SU-DHL-6 (cell line): ENCODE measurements at regions not wholly inside any gene's neighbourhood (a gene's known extent, or its start where the extent isn't known, plus 50 kb on each side); places are given as distances from the start of the nearest gene placed in this dataset.

ENCODE experiments used
- H2AFZ ChIP-seq: fragments of 200-600 bp; sonication (generic); 2 replicates; pipeline ENCODE4 v1.6.1; 2014; ENCODE audit warnings: low read depth, mild to moderate bottlenecking, moderate library complexity, mixed read lengths, antibody characterized with exemption, low read length; ENCODE audit not compliant: severe bottlenecking
- H3F3A ChIP-seq: fragments of 200-600 bp; shearing (Covaris generic); 2 replicates; pipeline ENCODE4 v1.6.0; 2016; ENCODE audit warnings: antibody characterized with exemption, mild to moderate bottlenecking; ENCODE audit not compliant: insufficient read depth
- H3K27ac ChIP-seq: fragments of 200-600 bp; sonication (generic); 2 replicates; pipeline ENCODE4 v1.5.1; 2016; ENCODE audit warnings: low read depth, mild to moderate bottlenecking, low read length, moderate library complexity, mixed read lengths
- H3K27me3 ChIP-seq: fragments of 200-600 bp; sonication (generic), shearing (Covaris generic); 2 replicates; pipeline ENCODE4 v1.6.0; 2014; ENCODE audit warnings: mild to moderate bottlenecking, low read length
- H3K36me3 ChIP-seq: fragments of 200-600 bp; sonication (generic); 2 replicates; pipeline ENCODE4 v1.6.1; 2014; ENCODE audit warnings: mild to moderate bottlenecking, low read length, mixed read lengths
- H3K4me2 ChIP-seq: fragments of 300-600, 200-600 bp; shearing (Covaris generic), sonication (generic); 2 replicates; pipeline ENCODE4 v1.6.0; 2014; ENCODE audit warnings: low read length, low read depth, mild to moderate bottlenecking; ENCODE audit not compliant: poor library complexity, severe bottlenecking
- H3K4me3 ChIP-seq: fragments of 200-600 bp; sonication (generic); 2 replicates; pipeline ENCODE4 v1.5.1; 2014; ENCODE audit warnings: antibody characterized with exemption, low read length, mild to moderate bottlenecking, mixed read lengths; ENCODE audit not compliant: insufficient read depth, poor library complexity, severe bottlenecking
- H3K79me2 ChIP-seq: fragments of 200-600 bp; sonication (generic); 2 replicates; pipeline ENCODE4 v1.6.1; 2014; ENCODE audit warnings: mild to moderate bottlenecking, low read length, moderate library complexity; ENCODE audit not compliant: insufficient read depth
- H3K9ac ChIP-seq: fragments of 200-600 bp; sonication (generic); 2 replicates; pipeline ENCODE4 v1.7.0; 2014; ENCODE audit warnings: mild to moderate bottlenecking, low read length
- H3K9me2 ChIP-seq: fragments of 200-600 bp; sonication (generic); replicated peaks from 2 replicates; pipeline ENCODE4 v1.6.1; 2014; ENCODE audit warnings: low read length; ENCODE audit not compliant: insufficient read depth
- H3K9me3 ChIP-seq: fragments of 200-600 bp; sonication (generic); 2 replicates; pipeline ENCODE4 v1.6.1; 2014; ENCODE audit warnings: low read length, mixed read lengths; ENCODE audit not compliant: insufficient read depth
- H4K20me1 ChIP-seq: fragments of 200-600 bp; sonication (generic); 2 replicates; pipeline ENCODE4 v1.6.1; 2014; ENCODE audit warnings: low read depth, mild to moderate bottlenecking, antibody characterized with exemption, low read length, moderate library complexity, mixed read lengths
- EZH2phosphoT487 ChIP-seq: fragments of 200-600 bp; sonication (generic), shearing (Covaris generic); conservative IDR thresholded peaks from 2 replicates; pipeline ENCODE4 v1.6.1; 2018; ENCODE audit warnings: mild to moderate bottlenecking, antibody characterized with exemption, low read length, moderate library complexity, mixed read lengths
- TF ChIP-seq, protein P1 (sequence below): fragments of 200-600 bp; sonication (generic); IDR thresholded peaks from one replicate; pipeline ENCODE4 v1.5.1; 2017; ENCODE audit warnings: antibody characterized with exemption, mild to moderate bottlenecking, low read length, moderate library complexity; ENCODE audit not compliant: insufficient read depth, poor library complexity, severe bottlenecking

DNA sequence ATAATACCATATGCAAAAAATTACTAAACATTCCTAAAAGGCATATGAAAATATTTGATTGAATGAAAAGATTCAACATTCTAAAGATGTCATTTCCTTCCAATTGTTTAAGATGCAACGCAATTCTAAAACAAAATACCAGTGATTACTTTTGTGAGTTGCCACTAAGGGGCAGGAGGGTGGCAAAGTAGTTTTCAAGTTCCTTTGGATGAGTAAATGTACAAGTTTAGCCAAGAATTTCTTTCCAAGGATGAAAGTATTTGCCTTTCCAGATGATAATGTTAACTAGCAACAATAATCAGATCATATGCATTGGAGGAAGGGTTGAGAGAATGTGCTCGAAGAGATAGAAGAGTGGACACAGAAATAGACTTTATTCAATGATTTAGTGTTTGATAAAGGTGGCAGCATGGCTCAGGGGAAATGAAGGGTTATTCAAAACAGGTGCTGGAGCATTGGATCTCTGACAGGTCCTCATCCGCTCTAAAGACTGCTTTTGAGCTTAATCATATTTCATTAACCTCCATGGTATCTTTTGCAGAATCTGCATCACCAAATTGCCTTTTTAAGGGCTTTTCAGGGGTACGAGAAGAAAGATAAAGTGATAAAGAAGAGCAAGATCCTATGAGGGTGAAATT is 678.5 kb upstream of the TBX3 start:
- Histone ChIP-seq H3K9ac (no peak overlapping the region), H3K9me3 (no peaks in the 10 kb centered on the region), H3K4me2 (no peak overlapping the region), H3K27me3 (no peaks in the 10 kb centered on the region), H3K36me3 (no peaks in the 10 kb centered on the region), H3F3A (no peaks in the 10 kb centered on the region), H3K27ac (no peak overlapping the region), H3K9me2 (no peaks in the 10 kb centered on the region), H3K4me3 (no peak overlapping the region), H2AFZ (no peak overlapping the region), H3K79me2 (no peaks in the 10 kb centered on the region), H4K20me1 (no peaks in the 10 kb centered on the region)
- TF ChIP-seq EZH2phosphoT487: no peak
- TF ChIP-seq, protein P1, sequence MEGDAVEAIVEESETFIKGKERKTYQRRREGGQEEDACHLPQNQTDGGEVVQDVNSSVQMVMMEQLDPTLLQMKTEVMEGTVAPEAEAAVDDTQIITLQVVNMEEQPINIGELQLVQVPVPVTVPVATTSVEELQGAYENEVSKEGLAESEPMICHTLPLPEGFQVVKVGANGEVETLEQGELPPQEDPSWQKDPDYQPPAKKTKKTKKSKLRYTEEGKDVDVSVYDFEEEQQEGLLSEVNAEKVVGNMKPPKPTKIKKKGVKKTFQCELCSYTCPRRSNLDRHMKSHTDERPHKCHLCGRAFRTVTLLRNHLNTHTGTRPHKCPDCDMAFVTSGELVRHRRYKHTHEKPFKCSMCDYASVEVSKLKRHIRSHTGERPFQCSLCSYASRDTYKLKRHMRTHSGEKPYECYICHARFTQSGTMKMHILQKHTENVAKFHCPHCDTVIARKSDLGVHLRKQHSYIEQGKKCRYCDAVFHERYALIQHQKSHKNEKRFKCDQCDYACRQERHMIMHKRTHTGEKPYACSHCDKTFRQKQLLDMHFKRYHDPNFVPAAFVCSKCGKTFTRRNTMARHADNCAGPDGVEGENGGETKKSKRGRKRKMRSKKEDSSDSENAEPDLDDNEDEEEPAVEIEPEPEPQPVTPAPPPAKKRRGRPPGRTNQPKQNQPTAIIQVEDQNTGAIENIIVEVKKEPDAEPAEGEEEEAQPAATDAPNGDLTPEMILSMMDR: no peak

DNA sequence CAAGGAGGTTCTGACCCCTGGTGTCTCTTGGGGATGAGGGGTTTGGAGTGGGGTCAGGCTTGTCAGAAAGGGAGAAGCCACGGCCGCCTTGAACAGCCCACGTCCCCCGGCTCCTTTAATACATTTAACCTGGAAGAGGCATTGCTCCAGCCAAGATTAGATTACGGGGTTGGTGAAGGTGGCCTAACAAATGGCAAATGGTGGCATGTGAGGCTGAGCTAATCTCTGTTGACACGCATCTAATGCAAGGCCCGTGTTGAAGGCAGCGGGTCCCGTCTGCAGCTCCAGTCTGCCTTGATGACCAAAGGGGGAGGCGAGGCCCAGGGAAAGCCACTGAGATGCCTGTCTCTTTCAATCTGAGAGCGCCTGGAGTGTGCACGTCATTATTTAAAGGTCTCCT is 673.7 kb upstream of the TBX3 start:
- H3F3A ChIP-seq: no peaks in the 10 kb centered on the region
- H3K36me3 ChIP-seq: no peaks in the 10 kb centered on the region
- H3K27ac ChIP-seq: no peak overlapping the region
- H3K9me3 ChIP-seq: no peaks in the 10 kb centered on the region
- H3K9me2 ChIP-seq: no peaks in the 10 kb centered on the region
- no peaks in the 10 kb centered on the region for H3K27me3 ChIP-seq
- H3K4me3 ChIP-seq: no peak overlapping the region
- no peaks in the 10 kb centered on the region for H4K20me1 ChIP-seq
- H3K4me2 ChIP-seq: no peak overlapping the region
- H3K79me2 ChIP-seq: no peaks in the 10 kb centered on the region
- no peak for TF ChIP-seq EZH2phosphoT487
- TF ChIP-seq, protein P1: no peak
- no peak overlapping the region for H3K9ac ChIP-seq
- no peak overlapping the region for H2AFZ ChIP-seq

DNA sequence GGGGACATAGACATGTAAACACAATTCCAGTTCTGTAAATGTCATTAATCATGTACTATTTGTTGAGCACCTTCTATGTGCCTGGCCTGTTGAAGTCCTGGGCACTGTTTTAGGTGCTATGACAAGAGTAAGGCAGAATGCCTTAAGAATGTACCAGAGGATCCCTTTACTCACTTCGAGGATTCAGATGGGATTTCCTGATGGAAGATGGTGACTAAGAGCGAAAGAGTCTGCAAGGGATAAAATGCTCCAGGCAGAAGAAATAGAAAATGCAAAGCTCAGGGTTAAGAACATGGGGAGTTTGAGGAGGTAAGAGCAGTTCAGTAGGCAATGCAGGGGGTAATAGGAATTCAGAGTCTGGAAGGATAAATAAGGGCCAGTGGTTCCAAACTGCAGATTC is 671.3 kb upstream of the TBX3 start:
- Histone ChIP-seq H3K79me2 (no peaks in the 10 kb centered on the region), H3K4me2 (no peak overlapping the region), H3K36me3 (no peaks in the 10 kb centered on the region), H3K4me3 (no peak overlapping the region), H3K9me3 (no peaks in the 10 kb centered on the region), H2AFZ (no peak overlapping the region), H3K27me3 (no peaks in the 10 kb centered on the region), H3F3A (no peaks in the 10 kb centered on the region), H3K9ac (no peak overlapping the region), H3K27ac (no peak overlapping the region), H3K9me2 (no peaks in the 10 kb centered on the region), H4K20me1 (no peaks in the 10 kb centered on the region)
- no peak for TF ChIP-seq EZH2phosphoT487
- TF ChIP-seq, protein P1: no peak
